Astrocyte (in vitro differentiated cells and primary cell): ENCODE measurements at regions not wholly inside any gene's neighbourhood (a gene's known extent, or its start where the extent isn't known, plus 50 kb on each side); places are given as distances from the start of the nearest gene placed in this dataset.

Source experiments
- EZH2 ChIP-seq: IDR thresholded peaks from 2 replicates; pipeline ENCODE4 v1.6.1; 2012; ENCODE audit warnings: mild to moderate bottlenecking, low read length, inconsistent platforms; ENCODE audit not compliant: insufficient read depth
- TF ChIP-seq, protein P1 (sequence below): IDR thresholded peaks from 2 replicates; pipeline ENCODE4 v1.5.1; 2011; ENCODE audit warnings: low read depth, mild to moderate bottlenecking, inconsistent platforms, low read length, moderate library complexity; ENCODE audit not compliant: insufficient read depth

DNA sequence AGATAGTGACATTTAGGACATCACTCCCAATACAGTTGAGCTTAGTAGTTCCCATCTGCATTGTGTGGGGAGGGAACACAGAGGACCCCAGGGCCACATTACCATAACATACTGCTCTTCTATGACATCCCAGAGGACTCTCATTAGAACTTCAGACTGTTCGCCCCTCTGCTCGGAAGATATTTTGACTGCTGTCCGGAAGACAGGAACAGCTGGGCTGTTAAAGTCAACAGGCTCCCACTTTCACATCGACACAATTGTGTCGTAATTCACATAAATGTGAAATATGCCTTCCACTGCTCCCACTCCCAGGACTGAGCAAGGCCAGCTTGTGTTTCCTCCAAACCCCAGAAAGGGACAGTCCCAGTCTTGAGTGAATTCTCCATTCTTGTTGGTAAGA is 158.4 kb downstream of the SEC16B start:
- TF ChIP-seq, protein P1, sequence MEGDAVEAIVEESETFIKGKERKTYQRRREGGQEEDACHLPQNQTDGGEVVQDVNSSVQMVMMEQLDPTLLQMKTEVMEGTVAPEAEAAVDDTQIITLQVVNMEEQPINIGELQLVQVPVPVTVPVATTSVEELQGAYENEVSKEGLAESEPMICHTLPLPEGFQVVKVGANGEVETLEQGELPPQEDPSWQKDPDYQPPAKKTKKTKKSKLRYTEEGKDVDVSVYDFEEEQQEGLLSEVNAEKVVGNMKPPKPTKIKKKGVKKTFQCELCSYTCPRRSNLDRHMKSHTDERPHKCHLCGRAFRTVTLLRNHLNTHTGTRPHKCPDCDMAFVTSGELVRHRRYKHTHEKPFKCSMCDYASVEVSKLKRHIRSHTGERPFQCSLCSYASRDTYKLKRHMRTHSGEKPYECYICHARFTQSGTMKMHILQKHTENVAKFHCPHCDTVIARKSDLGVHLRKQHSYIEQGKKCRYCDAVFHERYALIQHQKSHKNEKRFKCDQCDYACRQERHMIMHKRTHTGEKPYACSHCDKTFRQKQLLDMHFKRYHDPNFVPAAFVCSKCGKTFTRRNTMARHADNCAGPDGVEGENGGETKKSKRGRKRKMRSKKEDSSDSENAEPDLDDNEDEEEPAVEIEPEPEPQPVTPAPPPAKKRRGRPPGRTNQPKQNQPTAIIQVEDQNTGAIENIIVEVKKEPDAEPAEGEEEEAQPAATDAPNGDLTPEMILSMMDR: no peak
- TF ChIP-seq EZH2: no peak
